NCI-H1694 (cell line): ENCODE measurements at regions not wholly inside any gene's neighbourhood (a gene's known extent, or its start where the extent isn't known, plus 50 kb on each side); places are given as distances from the start of the nearest gene placed in this dataset.

Source experiments
- DNase-seq: peaks from one replicate; lab custom pipeline; 2025; lab: John Stamatoyannopoulos, UW

GRCh38 chr1:59026472-59026948 lies 242.7 kb upstream of the JUN start:
- DNase-seq, result no peak

GRCh38 chr1:59027177-59027576 lies 243.3 kb upstream of the JUN start:
- DNase-seq, result no peak

DNA sequence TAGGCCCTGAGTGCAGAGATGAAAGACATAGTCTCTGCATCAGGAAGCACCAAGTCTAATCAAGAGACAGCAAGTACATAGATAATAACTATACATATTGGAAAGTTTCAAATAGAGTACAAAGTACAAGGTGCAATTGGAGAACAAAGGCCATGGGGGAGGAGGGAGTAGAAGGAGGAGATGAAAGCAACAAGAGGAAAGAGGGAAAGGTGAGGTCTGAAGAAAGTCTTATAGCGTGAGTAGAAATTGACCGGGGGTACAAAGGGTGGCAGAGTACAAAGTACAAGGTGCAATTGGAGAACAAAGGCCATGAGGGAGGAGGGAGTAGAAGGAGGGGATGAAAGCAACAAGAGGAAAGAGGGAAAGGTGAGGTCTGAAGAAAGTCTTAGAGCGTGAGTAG lies 244.2 kb upstream of the JUN start:
- no peak for DNase-seq

- DNase-seq, result no peak
These were observed 245.7 kb upstream of the JUN start for GRCh38 chr1:59029411-59030167.

DNA sequence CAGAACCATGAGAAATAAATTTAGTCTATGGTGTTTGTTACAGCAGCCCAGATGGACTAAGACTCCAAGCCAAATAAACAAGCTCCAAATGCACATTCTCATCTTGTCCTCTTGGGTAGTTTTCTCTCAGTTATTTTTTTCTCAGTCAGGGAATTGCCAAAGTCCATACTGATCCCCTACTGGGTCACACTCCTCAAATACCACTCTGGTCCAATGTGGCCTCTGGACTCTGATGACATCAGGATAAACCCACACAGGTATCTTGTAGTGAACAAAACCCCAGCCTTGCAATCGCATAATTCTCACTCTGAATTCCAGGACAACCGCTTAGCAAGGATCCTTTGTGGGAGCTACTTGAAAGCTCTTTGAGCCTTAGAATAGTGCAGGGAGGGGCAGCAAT lies 248.4 kb upstream of the JUN start:
- no peak for DNase-seq

GRCh38 chr1:59033761-59034160 lies 249.9 kb upstream of the JUN start:
- no peak for DNase-seq

GRCh38 chr1:59034925-59035324 lies 251.1 kb upstream of the JUN start:
- DNase-seq, result no peak

DNA sequence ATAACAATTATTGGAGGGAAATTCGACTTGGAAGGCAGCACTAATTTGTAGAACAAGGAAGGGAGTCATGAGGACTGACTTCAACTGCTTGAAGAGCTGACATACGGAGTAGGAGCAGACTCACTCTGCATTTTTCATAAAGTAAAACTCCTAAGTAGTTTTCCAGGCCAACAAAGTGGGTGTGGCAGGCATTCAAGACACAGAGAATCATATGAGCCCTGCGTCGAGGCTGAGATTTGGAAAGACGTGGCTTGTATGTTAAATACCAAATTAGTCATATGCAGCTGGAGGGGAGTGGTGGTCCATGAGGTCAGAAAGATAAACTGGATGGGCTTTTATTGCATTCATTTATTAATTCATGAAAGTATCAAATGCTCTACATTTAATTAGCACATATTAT lies 255.7 kb upstream of the JUN start:
- DNase-seq, result no peak

GRCh38 chr1:59040486-59040885 lies 256.4 kb upstream of the FGGY start:
- DNase-seq, result no peak

DNA sequence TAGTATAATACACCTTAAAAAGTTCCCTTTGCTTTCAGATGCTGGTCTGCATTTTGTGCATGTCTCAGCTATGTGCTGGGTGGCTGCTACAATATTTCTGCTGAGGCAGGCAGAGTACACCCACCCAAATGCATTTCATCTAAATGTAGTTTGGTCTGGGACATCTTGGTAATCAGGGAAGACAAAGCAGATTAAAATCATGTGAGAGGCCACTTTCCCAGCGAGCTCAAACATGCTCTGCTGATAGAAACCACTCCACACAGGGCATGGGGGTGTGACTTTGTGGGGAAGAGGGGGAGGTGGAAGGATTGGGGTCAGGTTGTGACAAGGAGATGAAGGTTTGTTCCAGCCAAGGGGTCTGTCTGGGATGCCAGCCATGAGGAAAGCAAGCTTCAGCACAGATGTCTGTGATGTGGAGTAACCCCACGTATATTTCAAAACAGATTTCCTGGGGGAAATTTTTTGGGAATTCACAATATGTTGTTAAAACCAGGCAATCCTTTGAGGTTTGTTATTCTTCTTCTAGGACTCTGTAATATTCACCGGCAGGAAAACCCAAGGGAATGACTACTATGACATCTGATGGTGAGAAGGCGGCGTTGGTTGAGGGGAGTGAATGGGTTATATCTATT lies 255.1 kb upstream of the FGGY start:
- no peak for DNase-seq

GRCh38 chr1:59043796-59044195 lies 253.1 kb upstream of the FGGY start:
- DNase-seq, result no peak

- DNase-seq, result no peak
These were observed 252.3 kb upstream of the FGGY start for GRCh38 chr1:59044535-59045121.

DNA sequence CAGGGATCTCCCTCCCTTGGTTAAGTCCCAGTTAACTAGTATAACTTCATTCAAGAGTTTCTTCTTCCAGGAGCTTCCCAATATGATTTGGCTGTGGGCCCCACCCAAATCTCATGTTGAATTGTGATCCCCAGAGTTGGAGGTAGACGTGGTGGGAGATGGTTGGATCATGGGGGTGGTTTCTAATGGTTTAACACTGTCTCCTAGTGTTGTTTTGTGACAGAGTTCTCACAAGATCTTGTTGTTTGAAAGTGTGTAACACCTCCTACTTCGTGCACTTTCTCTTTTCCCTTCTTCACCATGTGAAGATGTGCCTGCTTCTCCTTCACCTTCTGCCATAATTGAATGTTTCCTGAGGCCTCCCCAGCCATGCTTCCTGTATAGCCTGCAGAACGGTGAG lies 251.8 kb upstream of the FGGY start:
- no peak for DNase-seq

DNA sequence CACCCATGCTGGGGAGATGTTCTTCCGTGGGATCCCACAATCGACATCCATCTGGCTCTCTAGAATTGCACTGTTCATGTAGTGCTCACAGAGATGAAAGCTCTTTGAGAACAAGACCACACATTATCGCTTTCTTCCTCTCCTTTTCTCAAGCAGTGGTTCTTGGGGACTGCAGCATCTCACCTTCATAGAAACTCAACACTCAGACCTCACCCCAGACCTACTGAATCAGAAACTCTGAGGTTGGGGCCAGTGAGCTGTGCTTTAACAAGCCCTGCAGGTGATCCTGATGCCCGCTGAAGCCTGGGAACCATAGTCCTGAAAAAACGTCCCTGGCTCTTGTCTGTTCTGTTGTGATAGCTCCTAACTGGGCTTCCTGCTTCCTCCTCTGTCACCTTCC lies 251.3 kb upstream of the FGGY start:
- DNase-seq, result no peak

GRCh38 chr1:59046134-59046533 lies 250.8 kb upstream of the FGGY start:
- no peak for DNase-seq

DNA sequence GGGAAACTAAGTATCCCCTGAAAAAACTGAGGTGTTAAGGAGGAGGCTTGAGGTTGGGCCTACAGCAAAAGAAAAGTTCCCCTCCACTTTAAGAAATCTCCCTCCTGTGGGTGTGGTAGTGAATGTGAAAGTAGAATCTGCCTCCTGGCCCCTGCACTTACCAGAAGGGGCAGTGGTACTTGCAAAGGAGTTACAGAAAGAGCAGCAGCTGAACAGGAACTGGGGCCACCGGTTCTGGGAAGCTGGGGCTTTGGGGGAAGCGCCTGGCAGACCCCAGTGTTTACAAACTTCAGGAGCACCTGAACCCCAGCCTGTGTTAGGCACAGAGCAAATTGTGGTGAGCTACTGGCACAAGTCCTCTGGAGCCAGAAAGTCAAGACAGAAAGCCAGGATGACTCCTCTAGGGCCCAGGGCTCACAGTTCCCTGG lies 250.2 kb upstream of the FGGY start:
- DNase-seq, result no peak

- DNase-seq, result no peak
These were observed 245.9 kb upstream of the FGGY start for GRCh38 chr1:59051007-59051406.

GRCh38 chr1:59052166-59052590 lies 244.7 kb upstream of the FGGY start:
- no peak for DNase-seq

DNA sequence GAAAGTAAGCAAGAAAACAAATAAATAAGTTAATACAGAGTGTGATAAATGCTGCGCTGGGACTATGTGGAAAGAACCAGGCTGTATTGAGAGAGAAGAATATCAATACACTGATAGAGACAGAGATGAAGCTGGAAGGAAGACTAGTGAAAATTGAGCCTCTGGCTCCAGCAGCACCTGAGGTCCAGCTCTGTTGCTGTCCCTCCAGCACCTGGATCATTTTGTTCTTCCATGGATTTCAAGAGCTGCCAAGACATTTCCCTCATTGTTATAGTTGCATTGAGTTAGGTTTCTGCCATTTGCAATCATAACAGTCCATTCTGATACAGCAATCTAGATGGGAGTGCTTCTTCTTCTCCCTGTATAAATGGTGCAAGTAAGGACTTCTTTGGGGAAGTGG lies 242.7 kb upstream of the FGGY start:
- no peak for DNase-seq

DNA sequence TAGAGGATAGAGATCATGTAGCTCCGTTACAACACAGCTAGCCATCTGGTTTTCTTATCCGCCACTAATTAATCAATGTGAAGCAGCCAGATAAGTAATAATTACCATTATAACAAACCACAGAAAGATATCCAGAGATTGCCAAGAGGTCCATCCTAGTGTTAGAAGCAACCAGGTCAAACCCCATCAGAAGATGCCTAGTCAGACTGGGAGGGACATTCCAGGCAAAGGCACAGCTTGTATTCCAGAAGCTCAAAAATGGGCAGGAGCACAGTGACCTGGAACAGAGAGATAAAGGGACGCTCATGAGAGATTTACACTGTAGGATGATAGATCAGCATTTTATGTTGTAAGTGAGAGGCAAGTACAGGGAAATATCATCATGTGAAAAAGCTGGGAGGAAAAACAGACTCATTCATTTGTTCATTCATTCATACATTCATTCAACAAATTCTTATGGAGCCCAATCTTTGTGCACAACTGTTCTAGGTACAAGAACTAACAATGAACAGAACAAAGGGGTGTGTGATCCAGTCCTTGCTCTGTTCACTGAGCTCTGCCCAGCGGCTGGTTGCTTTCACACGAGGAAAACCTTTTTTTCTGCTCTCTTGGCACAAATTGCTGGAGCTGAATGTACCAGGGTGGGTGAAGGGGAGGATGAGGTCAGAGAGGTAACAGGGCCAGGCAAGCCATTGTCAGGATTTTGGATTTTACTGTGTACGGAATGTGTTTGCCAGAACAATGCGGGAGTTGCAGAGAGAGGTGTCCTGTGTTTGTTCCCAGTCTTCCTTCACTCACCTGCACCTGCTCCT lies 240.8 kb upstream of the FGGY start:
- no peak for DNase-seq

- peak; percentile 21 for DNase-seq
These were observed 239.6 kb upstream of the FGGY start for GRCh38 chr1:59057211-59057694.

DNA sequence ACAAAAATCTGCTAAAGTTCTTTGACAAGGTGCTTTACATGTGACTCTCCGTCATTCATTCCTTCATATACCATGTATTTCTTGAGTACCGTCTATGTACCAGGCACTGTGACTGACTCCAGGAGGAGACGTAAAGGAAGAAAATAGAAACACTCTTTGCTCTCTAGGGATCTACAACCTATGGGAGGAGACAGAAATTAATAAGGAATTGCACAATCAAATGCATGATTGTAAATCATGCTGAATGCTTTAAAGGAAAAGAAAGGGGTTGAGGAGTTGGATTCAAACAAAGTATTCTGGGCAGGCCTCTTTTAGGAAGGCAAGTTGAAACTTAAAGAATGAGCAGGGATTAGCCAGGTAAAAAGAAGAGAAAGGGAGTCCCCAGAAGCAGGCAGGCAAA lies 239.1 kb upstream of the FGGY start:
- DNase-seq, result no peak
